ENCODE measurements at regions not wholly inside any gene's neighbourhood (a gene's known extent, or its start where the extent isn't known, plus 50 kb on each side); places are given as distances from the start of the nearest gene placed in this dataset.

- 66 to 79% (median 68%) methylated on average over 11 of the region's 11 CpGs for WGBS, 3 donors
- Histone ChIP-seq H3K9me3 (no peaks in the 10 kb centered on the region), H3K27ac (peak overlapping the region in 1 of 2 donors; percentile 34), H3K4me3 (no peak overlapping the region), H3K36me3 (no peaks in the 10 kb centered on the region), H3K27me3 (no peaks in the 10 kb centered on the region), H3K4me1 (ENCODE audit: insufficient read depth) (peaks cover 24% of the 10 kb centered on the region)
- TF ChIP-seq EP300 (IDR thresholded peaks at IDR 0.05) = no peak
- TF ChIP-seq POLR2A (IDR thresholded peaks at IDR 0.05) = no peak
- TF ChIP-seq, protein P1, sequence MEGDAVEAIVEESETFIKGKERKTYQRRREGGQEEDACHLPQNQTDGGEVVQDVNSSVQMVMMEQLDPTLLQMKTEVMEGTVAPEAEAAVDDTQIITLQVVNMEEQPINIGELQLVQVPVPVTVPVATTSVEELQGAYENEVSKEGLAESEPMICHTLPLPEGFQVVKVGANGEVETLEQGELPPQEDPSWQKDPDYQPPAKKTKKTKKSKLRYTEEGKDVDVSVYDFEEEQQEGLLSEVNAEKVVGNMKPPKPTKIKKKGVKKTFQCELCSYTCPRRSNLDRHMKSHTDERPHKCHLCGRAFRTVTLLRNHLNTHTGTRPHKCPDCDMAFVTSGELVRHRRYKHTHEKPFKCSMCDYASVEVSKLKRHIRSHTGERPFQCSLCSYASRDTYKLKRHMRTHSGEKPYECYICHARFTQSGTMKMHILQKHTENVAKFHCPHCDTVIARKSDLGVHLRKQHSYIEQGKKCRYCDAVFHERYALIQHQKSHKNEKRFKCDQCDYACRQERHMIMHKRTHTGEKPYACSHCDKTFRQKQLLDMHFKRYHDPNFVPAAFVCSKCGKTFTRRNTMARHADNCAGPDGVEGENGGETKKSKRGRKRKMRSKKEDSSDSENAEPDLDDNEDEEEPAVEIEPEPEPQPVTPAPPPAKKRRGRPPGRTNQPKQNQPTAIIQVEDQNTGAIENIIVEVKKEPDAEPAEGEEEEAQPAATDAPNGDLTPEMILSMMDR (IDR thresholded peaks at IDR 0.05) = no peak
- DNase-seq = peak; percentile 58 to 72 (median 64)
- intact Hi-C loops (cut with DNase I) = no loop called here
Measured at GRCh38 chr17:77365584-77366186, 224.9 kb downstream of the SEC14L1 start.

DNA sequence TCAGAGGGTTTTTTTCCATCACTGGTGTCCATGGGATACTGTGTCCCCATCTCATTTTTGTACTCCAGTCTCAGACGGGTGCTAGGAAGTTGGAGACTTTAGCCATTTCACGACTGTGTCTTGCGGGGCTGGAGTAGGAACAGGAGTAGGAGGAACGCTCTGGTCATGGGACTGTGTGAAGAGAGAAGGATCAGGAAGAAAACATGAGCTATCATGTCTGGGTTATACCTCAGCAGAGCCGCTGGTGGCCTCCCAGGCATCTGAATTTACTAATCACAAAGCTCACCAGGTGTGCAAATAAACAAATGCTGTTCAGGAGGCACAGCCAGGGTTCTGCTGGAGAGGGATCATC, 225.4 kb downstream of the SEC14L1 start:
- DNase-seq = peak in 2 of 5 donors; percentile 14 to 37
- H3K4me3 ChIP-seq = no peak overlapping the region

GRCh38 chr17:77366558-77367245, 225.9 kb downstream of the SEC14L1 start:
- Histone ChIP-seq H3K4me1 (ENCODE audit: insufficient read depth) (peaks cover 31% of the 10 kb centered on the region), H3K27me3 (no peaks in the 10 kb centered on the region), H3K4me3 (no peak overlapping the region), H3K9me3 (no peaks in the 10 kb centered on the region), H3K36me3 (no peaks in the 10 kb centered on the region), H3K27ac (peak overlapping the region in 1 of 2 donors; percentile 34)
- intact Hi-C loops (cut with DNase I) = no loop called here
- WGBS, 3 donors = 15 to 27% (median 21%) methylated on average over 8 of the region's 8 CpGs
- TF ChIP-seq EP300 (IDR thresholded peaks at IDR 0.05) (no peak), POLR2A (IDR thresholded peaks at IDR 0.05) (no peak)
- TF ChIP-seq, protein P1 (IDR thresholded peaks at IDR 0.05) = no peak
- DNase-seq = peak; percentile 43 to 71 (median 58)

More for the DNA sequence above, 225.4 kb downstream of the SEC14L1 start:
- intact Hi-C loops (cut with DNase I) = no loop called here
- Histone ChIP-seq H3K36me3 (no peaks in the 10 kb centered on the region), H3K27ac (peak overlapping the region in 1 of 2 donors; percentile 34), H3K9me3 (no peaks in the 10 kb centered on the region), H3K4me1 (ENCODE audit: insufficient read depth) (peaks cover 27% of the 10 kb centered on the region), H3K27me3 (no peaks in the 10 kb centered on the region)
- no peak for TF ChIP-seq EP300 (IDR thresholded peaks at IDR 0.05)
- no peak for TF ChIP-seq POLR2A (IDR thresholded peaks at IDR 0.05)
- 51 to 53% (median 52%) methylated on average over 5 of the region's 5 CpGs for WGBS, 3 donors

- no peaks in the 10 kb centered on the region for H3K36me3 ChIP-seq
- 86 to 95% (median 92%) methylated on average over 13 of the region's 13 CpGs for WGBS, 3 donors
- intact Hi-C loops (cut with DNase I) = no loop called here
- no peaks in the 10 kb centered on the region for H3K27me3 ChIP-seq
- peaks cover 29% of the 10 kb centered on the region for H3K4me1 ChIP-seq (ENCODE audit: insufficient read depth)
- H3K9me3 ChIP-seq = no peaks in the 10 kb centered on the region
- DNase-seq = peak in 2 of 5 donors; percentile 30 to 32
- no peak overlapping the region for H3K4me3 ChIP-seq
- TF ChIP-seq EP300 (IDR thresholded peaks at IDR 0.05) (no peak), POLR2A (IDR thresholded peaks at IDR 0.05) (no peak)
- TF ChIP-seq, protein P1 (IDR thresholded peaks at IDR 0.05) = no peak
- no peak overlapping the region for H3K27ac ChIP-seq
Measured at GRCh38 chr17:77369544-77369971, 228.8 kb downstream of the SEC14L1 start.

DNA sequence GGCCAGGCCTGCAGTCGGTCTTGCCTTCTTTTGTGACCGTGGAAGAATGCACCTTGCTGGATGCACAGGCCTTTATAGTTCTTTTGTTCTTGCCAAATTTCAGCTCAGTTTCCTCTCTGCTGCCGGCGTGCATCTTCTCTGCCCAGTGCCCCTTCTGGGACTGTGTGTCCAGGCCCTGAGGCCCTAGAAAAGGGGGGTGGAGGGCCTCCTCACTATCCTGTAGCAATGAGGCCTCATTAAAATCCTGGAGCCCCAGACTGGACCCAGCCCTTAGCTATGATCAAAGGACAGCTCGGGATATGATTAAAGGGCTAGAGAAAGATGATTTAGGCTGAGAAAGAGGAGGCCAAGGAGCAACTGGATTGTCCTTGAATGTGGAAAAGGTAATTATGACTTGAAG, 229.8 kb downstream of the SEC14L1 start:
- Histone ChIP-seq H3K27ac (peak overlapping the region in 1 of 2 donors; percentile 89), H3K27me3 (no peaks in the 10 kb centered on the region), H3K9me3 (no peaks in the 10 kb centered on the region), H3K4me3 (no peak overlapping the region), H3K4me1 (ENCODE audit: insufficient read depth) (peaks cover 38% of the 10 kb centered on the region), H3K36me3 (no peaks in the 10 kb centered on the region)
- TF ChIP-seq EP300 (IDR thresholded peaks at IDR 0.05) = no peak
- no peak for TF ChIP-seq POLR2A (IDR thresholded peaks at IDR 0.05)
- TF ChIP-seq, protein P1 (IDR thresholded peaks at IDR 0.05) = no peak
- intact Hi-C loops (cut with DNase I) = loop anchor here in 1 of 4 donors (10.0 kb wide), 1 partner anchor 54 kb away; no protein-coding TSS in a partner anchor
- 60 to 68% (median 64%) methylated on average over 5 of the region's 5 CpGs for WGBS, 3 donors
- DNase-seq = peak in 3 of 5 donors; percentile 19 to 32 (median 31)
